Lung microvascular endothelial cell (primary cell): ENCODE measurements at regions not wholly inside any gene's neighbourhood (a gene's known extent, or its start where the extent isn't known, plus 50 kb on each side); places are given as distances from the start of the nearest gene placed in this dataset.

Experiments used
- DNase-seq, 2 donors: peaks; one replicate each; pipeline versions ENCODE4 v3.0.0 to v3.0.0-alpha.2; 2010; ENCODE audit warnings: low read depth in 2 of 2

DNA sequence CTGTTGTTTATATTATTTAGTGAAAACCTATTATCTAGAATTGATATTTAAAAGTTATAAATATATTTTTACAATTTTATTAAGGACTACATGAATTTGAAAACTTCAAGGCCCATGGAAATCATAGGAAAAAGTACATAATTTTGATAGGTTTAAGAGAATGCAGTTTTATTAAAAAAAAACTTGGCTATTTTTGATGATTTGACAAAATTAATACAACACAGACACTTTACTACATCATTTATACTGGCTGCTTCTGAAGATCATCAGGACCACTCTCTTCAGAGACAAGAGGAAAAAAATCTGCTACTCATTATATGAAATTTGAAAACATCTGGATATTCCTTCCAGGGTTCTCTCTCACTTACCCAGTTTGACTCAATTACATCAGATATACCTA is 637.7 kb downstream of the BCKDHB start:
- no peak for DNase-seq

GRCh38 chr6:80742481-80742880 is 636.0 kb downstream of the BCKDHB start:
- DNase-seq, result peak; percentile 18 to 33

DNA sequence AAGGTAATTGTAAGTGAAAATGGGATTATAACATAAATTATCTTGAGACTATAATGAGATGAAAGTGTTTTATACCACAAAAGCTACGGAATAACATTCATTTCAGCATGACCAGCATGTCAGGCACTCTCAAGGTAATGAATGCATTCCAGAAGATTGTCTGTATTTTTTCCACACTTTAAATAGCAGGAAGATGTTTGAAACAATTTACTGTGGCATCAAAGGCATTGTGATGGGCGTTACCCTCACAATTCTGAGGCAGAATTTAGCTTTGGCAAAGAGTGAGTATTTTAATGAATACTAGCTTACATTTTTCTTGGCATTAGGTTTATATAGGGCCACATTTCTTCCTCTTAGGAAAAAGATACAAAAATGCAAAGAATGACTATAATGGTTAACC is 627.2 kb downstream of the BCKDHB start:
- no peak for DNase-seq

- DNase-seq, result no peak
These were observed 622.4 kb downstream of the BCKDHB start for GRCh38 chr6:80728830-80729229.

DNA sequence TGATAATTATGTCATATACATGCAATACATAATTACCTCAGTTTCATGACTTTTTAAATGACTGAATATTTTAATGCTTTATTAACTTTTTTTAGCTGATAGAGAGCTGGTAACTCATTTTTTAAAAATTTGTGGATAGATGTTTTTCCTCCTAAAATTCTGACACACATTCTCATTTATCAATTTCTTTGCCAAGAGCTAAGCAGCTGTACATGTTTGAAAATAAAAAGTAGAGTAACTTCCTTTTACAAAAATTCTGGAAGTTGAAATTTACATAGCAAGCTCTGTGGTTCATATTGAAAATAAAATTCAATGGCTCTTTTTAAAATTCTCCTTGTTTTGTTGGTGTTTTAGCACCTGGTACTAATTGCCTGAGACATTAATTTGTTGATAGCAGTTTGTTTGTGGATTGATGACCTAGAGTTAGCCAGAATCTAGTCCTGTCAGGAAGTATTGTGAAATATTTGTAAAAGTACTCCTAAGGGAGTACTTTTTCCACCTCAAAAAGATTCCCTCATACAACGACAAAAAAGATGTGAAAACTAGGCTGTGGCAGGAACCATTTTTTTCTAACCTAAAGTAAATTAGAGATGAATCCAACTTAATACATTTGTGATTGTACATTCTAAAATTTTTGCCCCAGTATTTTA is 621.8 kb downstream of the BCKDHB start:
- DNase-seq, result no peak

DNA sequence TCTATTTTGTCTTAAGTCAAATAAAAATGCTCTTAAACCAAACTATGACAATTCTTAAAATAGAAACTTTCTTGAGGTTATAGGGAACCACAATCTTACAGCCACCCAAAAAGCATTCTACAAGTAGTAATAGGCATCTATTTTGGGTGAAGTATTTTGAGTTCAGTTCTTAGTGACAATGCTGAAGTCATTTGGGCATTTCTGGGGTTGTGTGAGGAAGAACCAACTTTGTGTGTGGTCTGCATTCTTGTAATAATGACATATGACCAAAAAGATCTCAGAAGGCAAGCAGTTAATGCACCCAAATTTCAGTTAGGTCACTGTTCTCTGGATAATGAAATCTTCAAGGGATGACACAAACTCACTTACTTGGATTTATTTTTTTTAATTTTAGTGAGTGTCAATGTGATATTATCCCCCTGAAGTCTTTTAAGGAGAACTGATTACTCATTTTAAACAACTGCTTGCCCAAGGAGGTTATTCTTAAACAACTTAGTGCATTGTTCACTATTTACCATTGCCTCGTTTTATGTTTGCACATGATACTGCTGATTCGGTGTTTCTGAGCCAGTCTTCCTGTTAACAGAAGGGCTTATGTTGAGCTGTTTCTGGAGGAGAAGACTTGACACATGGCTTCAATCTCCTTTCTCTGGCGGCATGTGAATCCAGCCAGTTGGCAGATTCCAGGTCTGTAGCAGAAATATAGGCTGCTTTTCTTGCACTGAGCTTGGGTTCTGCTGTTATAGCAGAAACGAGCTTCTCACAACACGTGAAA is 618.9 kb downstream of the BCKDHB start:
- DNase-seq, result no peak

DNA sequence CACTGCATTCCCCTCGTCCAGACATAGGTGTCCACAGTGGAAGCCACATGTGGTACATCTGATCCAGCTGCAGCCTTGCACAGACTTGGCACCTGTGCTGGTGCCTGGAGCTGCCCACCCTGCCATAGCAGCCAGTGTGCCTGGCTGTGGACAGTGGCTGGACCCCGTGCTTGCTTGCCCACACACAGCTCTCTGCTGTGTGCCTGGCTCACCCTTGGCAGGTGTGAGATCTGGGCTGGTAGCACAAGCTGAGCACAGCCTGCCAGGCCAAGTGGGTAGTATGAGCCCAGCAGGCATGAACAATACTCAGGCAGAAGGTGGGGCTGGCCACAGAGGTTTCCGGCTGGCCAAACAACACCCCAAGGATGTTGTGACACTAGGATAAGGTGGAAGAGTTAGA is 614.4 kb downstream of the BCKDHB start:
- no peak for DNase-seq

DNA sequence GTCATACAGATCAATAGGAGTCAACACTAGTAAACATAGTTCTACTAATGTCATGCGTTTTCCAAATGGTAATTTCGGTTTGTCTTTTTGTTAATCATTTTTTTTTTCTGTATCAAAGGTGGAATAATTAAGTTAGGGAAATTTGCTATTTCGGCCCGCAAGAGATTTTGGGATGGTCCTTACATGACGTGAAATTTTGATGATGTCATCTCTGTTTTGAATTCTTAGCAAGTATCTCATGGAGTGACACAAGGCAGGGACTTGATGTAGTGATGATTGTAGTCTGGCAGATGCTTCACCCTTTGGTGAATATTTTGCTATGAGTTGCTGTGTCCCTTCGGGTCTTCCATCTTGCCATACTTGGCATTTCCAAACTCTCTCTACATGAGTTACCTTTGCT is 608.0 kb downstream of the BCKDHB start:
- no peak for DNase-seq

GRCh38 chr6:80698459-80698858 is 592.0 kb downstream of the BCKDHB start:
- no peak for DNase-seq

GRCh38 chr6:80696268-80696667 is 589.8 kb downstream of the BCKDHB start:
- no peak for DNase-seq

GRCh38 chr6:80690551-80691131 is 584.2 kb downstream of the BCKDHB start:
- peak in 1 of 2 donors; percentile 17 for DNase-seq

DNA sequence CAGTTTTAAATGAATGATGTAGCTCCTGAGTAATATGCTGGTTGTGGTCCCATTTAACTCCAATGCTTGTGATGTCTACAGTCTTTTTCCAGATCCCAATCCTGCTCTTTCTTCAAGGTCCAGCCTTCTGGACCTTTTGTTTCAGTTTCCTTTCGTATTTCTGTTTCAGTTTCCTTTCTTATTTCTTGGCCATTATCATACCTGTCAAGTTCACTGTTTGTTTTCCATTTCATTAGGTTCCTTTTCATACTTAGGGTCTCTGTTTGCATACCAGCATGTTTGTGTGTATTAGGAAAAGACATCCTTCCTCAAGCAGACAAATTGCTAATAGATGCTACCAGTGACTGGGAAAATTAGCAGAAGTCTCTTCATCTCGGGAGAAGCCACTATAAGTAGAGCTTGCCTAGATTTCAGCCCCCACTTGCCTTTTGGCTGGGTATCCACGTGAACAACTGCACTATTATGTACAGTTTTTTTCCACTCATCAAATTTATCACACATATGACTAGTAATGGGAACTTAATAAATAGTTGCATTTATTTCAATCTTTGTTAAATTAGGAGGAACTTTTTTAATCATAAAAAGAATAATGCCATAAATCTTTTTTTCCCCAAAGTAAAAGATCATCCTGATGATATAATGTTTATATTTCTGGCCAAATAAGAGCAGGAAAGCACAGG is 583.4 kb downstream of the BCKDHB start:
- DNase-seq, result peak in 1 of 2 donors; percentile 2

DNA sequence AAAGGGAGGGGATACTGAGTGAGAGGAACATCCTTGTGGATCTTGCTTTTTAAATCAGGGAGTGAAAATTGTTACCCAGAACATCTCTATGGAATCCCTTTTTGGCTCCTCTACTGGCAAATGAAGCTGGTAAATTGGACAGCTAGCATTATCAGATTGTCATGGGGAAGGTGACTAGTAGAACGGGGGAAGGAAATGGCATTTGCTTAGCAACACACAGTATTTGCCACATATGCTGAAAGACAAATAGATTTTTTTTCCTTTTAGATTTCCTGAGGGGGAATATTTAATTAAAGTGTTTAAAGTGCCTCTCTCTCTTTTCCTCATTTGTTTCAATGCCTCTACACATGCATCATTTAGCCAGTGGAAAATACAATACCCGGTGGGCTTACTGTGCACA is 573.5 kb downstream of the BCKDHB start:
- no peak for DNase-seq

DNA sequence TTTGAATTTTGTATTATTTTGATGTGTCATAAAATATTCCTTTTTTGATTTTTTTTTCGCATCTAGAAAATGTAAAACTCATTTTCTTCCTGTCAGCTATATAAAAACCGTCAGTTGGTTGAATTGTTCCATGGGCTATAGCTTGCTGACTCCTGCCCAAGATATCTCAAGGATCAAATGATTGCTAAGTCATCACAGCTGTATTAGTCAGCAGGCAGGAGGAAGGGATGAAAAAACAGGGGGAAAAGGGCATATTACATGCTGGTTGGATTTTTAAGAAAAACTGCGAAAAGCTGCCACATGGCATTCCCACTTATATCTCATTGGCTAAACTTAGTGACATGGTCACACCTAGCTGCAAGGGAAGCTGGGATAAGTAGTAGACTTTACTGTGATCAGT is 569.9 kb downstream of the BCKDHB start:
- no peak for DNase-seq

DNA sequence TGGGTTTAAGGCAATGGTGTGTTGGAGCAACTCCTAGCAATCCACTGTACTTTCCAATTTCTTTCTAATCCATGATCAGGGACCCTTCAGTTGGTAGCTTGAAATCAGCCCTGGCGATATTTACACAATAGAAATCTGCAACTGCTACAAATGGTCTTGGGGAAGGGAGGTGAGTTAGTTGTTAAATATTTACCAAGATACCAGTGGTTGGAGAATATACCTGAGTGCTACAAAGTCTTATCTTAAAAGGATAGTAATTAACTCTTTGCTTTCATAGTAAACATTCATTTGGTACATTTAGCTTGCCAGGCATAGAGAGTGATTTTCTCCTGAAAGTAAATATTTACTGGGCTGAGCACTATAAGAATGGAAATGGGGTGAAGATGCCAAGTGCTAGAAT is 568.2 kb downstream of the BCKDHB start:
- no peak for DNase-seq

- no peak for DNase-seq
These were observed 566.9 kb downstream of the BCKDHB start for GRCh38 chr6:80673367-80673766.

- DNase-seq, result peak in 1 of 2 donors; percentile 1
These were observed 560.5 kb downstream of the BCKDHB start for GRCh38 chr6:80667006-80667405.

GRCh38 chr6:80658926-80659325 is 552.5 kb downstream of the BCKDHB start:
- DNase-seq, result no peak

- DNase-seq, result no peak
These were observed 540.7 kb downstream of the BCKDHB start for GRCh38 chr6:80647156-80647555.

DNA sequence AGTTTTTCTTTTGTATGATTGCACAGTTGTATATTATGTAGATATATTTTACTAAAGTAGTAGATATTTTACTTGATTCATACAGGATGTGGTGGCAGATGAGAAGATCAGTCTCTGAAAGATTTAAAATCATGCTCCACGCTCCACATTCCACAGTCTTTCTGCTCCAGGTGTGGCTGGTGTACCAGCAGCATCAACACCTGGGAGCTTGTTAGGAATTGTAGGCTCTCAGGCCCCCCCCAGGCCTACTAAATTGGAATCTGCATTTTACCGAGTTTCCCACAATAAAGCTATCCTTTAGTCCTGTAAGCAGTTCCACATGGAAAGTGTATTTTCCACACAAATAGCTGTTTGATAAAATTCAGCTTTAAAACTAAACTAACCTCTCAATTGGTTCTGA is 537.4 kb downstream of the BCKDHB start:
- no peak for DNase-seq

GRCh38 chr6:80642452-80642851 is 536.0 kb downstream of the BCKDHB start:
- no peak for DNase-seq

GRCh38 chr6:80641591-80641990 is 535.1 kb downstream of the BCKDHB start:
- no peak for DNase-seq
